Neural cell (in vitro differentiated cells): ENCODE measurements at regions not wholly inside any gene's neighbourhood (a gene's known extent, or its start where the extent isn't known, plus 50 kb on each side); places are given as distances from the start of the nearest gene placed in this dataset.

Source experiments
- H2AFZ ChIP-seq: fragments of 200-600, 300-800 bp; sonication (generic), shearing (Covaris generic); 2 replicates; pipeline ENCODE4 v1.6.0; 2014; ENCODE audit warnings: low read depth, mild to moderate bottlenecking, antibody characterized with exemption, low read length, moderate library complexity
- H3F3A ChIP-seq: fragments of 200-600 bp; shearing (Covaris generic); 2 replicates; pipeline ENCODE4 v1.6.1; 2016; ENCODE audit warnings: mild to moderate bottlenecking, moderate library complexity, mixed read lengths, antibody characterized with exemption, low read length; ENCODE audit not compliant: insufficient read depth, poor library complexity, severe bottlenecking
- H3K27ac ChIP-seq: fragments of 200-600, 300-800 bp; sonication (generic), shearing (Covaris generic); 2 replicates; pipeline ENCODE4 v1.5.1; 2014; ENCODE audit warnings: mild to moderate bottlenecking, low read length, moderate library complexity
- H3K27me3 ChIP-seq: fragments of 300-800, 200-600 bp; sonication (generic), shearing (Covaris generic); 2 replicates; pipeline ENCODE4 v1.6.0; 2014; ENCODE audit warnings: mild to moderate bottlenecking, low read depth, low read length, moderate library complexity; ENCODE audit not compliant: insufficient read depth
- H3K36me3 ChIP-seq: fragments of 300-800, 200-600 bp; sonication (generic), shearing (Covaris generic); 2 replicates; pipeline ENCODE4 v1.5.1; 2014; ENCODE audit warnings: mild to moderate bottlenecking, antibody characterized with exemption, low read length, moderate library complexity; ENCODE audit not compliant: insufficient read depth
- H3K4me2 ChIP-seq: fragments of 300-800, 200-600 bp; sonication (generic), shearing (Covaris generic); 2 replicates; pipeline ENCODE4 v1.6.0; 2014; ENCODE audit warnings: mild to moderate bottlenecking, low read length
- H3K4me3 ChIP-seq: fragments of 300-800, 200-600 bp; sonication (generic), shearing (Covaris generic); 2 replicates; pipeline ENCODE4 v1.5.1; 2014; ENCODE audit warnings: mild to moderate bottlenecking, low read length, moderate library complexity
- H3K79me2 ChIP-seq: fragments of 200-600 bp; shearing (Covaris generic); replicated peaks from 2 replicates; pipeline ENCODE4 v1.6.0; 2014; ENCODE audit warnings: mild to moderate bottlenecking, low read length, moderate library complexity; ENCODE audit not compliant: insufficient read depth
- H3K9ac ChIP-seq: fragments of 300-800, 200-600 bp; sonication (generic), shearing (Covaris generic); 2 replicates; pipeline ENCODE4 v1.6.1; 2016; ENCODE audit warnings: mild to moderate bottlenecking, low read length, mixed read lengths
- H3K9me2 ChIP-seq: fragments of 200-600 bp; shearing (Covaris generic); 2 replicates; pipeline ENCODE4 v1.6.1; 2016; ENCODE audit warnings: mild to moderate bottlenecking, low read length, mixed read lengths; ENCODE audit not compliant: insufficient read depth
- H3K9me3 ChIP-seq: fragments of 200-600, 300-800 bp; sonication (generic), shearing (Covaris generic); 2 replicates; pipeline ENCODE4 v1.6.1; 2016; ENCODE audit warnings: mild to moderate bottlenecking, mixed run types, low read length, moderate library complexity, mixed read lengths
- H4K20me1 ChIP-seq: fragments of 200-600 bp; shearing (Covaris generic); 2 replicates; pipeline ENCODE4 v1.6.1; 2016; ENCODE audit warnings: mild to moderate bottlenecking, mixed run types; ENCODE audit not compliant: insufficient read depth
- EP300 ChIP-seq: fragments of 450-650 bp; conservative IDR thresholded peaks from 2 replicates; pipeline ENCODE4 v1.6.1; 2014; ENCODE audit warnings: antibody characterized with exemption, mild to moderate bottlenecking, moderate library complexity; ENCODE audit not compliant: poor library complexity, severe bottlenecking
- EZH2 ChIP-seq: fragments of 200-600, 300-800 bp; shearing (Covaris generic), sonication (generic); IDR thresholded peaks from 2 replicates; pipeline ENCODE4 v1.6.1; 2014; ENCODE audit warnings: antibody characterized with exemption, low read length, borderline replicate concordance, mild to moderate bottlenecking; ENCODE audit not compliant: insufficient read depth, poor library complexity, severe bottlenecking
- MXI1 ChIP-seq: fragments of 450-650 bp; conservative IDR thresholded peaks from 2 replicates; pipeline ENCODE4 v1.6.1; 2014; ENCODE audit warnings: antibody characterized with exemption, mild to moderate bottlenecking; ENCODE audit not compliant: poor library complexity, severe bottlenecking
- POLR2AphosphoS5 ChIP-seq: IDR thresholded peaks from 2 replicates; pipeline ENCODE4 v1.6.1; 2012
- RAD21 ChIP-seq: fragments of 450-650 bp; conservative IDR thresholded peaks from 2 replicates; pipeline ENCODE4 v1.6.1; 2014; ENCODE audit warnings: antibody characterized with exemption, mild to moderate bottlenecking, moderate library complexity
- SMC3 ChIP-seq: fragments of 450-650 bp; conservative IDR thresholded peaks from 2 replicates; pipeline ENCODE4 v1.6.1; 2014; ENCODE audit warnings: antibody characterized with exemption, mild to moderate bottlenecking, moderate library complexity; ENCODE audit not compliant: poor library complexity
- TAF1 ChIP-seq: IDR thresholded peaks from 2 replicates; pipeline ENCODE4 v1.6.1; 2012; ENCODE audit warnings: low read depth
- TF ChIP-seq, protein P1 (sequence below): fragments of 450-650 bp; IDR thresholded peaks from 2 replicates; pipeline ENCODE4 v1.5.1; 2014; ENCODE audit warnings: antibody characterized with exemption, mild to moderate bottlenecking, moderate library complexity; ENCODE audit not compliant: poor library complexity, severe bottlenecking
- TF ChIP-seq, protein P2 (sequence below): IDR thresholded peaks from 2 replicates; pipeline ENCODE4 v1.6.1; 2012; ENCODE audit warnings: borderline replicate concordance

DNA sequence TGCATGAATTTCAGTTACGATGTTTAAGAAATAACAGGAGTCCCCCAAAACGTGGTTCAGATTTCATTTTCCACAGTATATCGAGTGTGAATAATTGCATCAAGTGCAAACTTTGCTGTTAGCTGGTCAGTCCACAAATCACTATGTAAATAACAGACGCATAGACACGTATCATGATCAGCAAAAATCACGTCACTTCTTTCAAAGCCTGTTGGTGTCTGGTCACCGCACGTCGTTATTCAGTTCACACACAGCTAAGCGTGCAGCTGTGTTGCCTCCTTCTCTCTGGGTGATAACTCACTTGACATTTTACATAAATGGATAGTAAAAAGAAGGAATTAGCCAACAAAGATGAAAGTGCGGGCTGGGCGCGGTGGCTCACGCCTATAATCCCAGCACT, 126.8 kb upstream of the MED13L start:
- H3K27ac ChIP-seq = no peak overlapping the region
- TF ChIP-seq TAF1 (no peak), POLR2AphosphoS5 (no peak), RAD21 (no peak), EZH2 (no peak), EP300 (no peak), SMC3 (no peak), MXI1 (no peak)
- TF ChIP-seq, protein P1, sequence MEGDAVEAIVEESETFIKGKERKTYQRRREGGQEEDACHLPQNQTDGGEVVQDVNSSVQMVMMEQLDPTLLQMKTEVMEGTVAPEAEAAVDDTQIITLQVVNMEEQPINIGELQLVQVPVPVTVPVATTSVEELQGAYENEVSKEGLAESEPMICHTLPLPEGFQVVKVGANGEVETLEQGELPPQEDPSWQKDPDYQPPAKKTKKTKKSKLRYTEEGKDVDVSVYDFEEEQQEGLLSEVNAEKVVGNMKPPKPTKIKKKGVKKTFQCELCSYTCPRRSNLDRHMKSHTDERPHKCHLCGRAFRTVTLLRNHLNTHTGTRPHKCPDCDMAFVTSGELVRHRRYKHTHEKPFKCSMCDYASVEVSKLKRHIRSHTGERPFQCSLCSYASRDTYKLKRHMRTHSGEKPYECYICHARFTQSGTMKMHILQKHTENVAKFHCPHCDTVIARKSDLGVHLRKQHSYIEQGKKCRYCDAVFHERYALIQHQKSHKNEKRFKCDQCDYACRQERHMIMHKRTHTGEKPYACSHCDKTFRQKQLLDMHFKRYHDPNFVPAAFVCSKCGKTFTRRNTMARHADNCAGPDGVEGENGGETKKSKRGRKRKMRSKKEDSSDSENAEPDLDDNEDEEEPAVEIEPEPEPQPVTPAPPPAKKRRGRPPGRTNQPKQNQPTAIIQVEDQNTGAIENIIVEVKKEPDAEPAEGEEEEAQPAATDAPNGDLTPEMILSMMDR = no peak
- TF ChIP-seq, protein P2, sequence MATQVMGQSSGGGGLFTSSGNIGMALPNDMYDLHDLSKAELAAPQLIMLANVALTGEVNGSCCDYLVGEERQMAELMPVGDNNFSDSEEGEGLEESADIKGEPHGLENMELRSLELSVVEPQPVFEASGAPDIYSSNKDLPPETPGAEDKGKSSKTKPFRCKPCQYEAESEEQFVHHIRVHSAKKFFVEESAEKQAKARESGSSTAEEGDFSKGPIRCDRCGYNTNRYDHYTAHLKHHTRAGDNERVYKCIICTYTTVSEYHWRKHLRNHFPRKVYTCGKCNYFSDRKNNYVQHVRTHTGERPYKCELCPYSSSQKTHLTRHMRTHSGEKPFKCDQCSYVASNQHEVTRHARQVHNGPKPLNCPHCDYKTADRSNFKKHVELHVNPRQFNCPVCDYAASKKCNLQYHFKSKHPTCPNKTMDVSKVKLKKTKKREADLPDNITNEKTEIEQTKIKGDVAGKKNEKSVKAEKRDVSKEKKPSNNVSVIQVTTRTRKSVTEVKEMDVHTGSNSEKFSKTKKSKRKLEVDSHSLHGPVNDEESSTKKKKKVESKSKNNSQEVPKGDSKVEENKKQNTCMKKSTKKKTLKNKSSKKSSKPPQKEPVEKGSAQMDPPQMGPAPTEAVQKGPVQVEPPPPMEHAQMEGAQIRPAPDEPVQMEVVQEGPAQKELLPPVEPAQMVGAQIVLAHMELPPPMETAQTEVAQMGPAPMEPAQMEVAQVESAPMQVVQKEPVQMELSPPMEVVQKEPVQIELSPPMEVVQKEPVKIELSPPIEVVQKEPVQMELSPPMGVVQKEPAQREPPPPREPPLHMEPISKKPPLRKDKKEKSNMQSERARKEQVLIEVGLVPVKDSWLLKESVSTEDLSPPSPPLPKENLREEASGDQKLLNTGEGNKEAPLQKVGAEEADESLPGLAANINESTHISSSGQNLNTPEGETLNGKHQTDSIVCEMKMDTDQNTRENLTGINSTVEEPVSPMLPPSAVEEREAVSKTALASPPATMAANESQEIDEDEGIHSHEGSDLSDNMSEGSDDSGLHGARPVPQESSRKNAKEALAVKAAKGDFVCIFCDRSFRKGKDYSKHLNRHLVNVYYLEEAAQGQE = no peak
- no peak overlapping the region for H3K4me2 ChIP-seq
- no peak overlapping the region for H3K9ac ChIP-seq
- H3K9me2 ChIP-seq = no peaks in the 10 kb centered on the region
- H2AFZ ChIP-seq = no peak overlapping the region
- H4K20me1 ChIP-seq = no peaks in the 10 kb centered on the region
- H3K36me3 ChIP-seq = no peaks in the 10 kb centered on the region
- no peaks in the 10 kb centered on the region for H3K27me3 ChIP-seq
- H3F3A ChIP-seq = no peaks in the 10 kb centered on the region
- no peak overlapping the region for H3K4me3 ChIP-seq
- no peaks in the 10 kb centered on the region for H3K79me2 ChIP-seq
- H3K9me3 ChIP-seq = no peaks in the 10 kb centered on the region

DNA sequence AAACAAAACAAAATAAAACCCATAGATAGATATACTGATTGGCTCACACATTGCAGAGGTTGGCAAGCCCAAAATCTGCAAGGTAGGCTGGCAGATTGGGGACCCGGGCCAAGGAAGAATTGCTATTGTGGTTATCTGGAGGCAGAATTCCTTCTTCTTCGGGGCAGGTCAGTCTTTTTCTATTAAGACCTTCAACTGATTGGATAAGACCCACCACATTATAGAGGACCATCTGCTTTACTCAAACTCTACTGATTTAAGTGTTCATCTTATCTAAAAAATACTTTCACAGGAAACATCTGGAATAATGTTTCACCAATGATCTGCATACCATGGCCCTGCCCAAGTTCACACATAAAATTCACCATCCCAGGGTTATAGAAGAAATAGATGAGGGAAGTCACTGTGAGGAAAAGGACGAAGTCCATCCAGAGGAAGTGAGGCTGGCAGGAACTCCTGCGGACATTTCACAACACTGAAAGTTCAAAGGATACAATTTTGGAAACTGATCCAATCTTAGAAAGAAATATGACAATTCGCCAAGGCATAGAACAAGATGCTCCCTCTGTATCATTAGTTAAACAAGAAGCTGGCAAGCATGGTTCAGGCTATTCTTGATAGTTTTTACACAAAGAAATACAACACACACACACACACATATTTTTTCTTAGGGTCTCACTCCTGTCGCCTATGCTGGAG, 127.6 kb upstream of the MED13L start:
- H2AFZ ChIP-seq = no peak overlapping the region
- no peak overlapping the region for H3K9ac ChIP-seq
- no peaks in the 10 kb centered on the region for H3K9me3 ChIP-seq
- H3K4me3 ChIP-seq = no peak overlapping the region
- no peaks in the 10 kb centered on the region for H4K20me1 ChIP-seq
- H3K9me2 ChIP-seq = no peaks in the 10 kb centered on the region
- no peak overlapping the region for H3K4me2 ChIP-seq
- no peaks in the 10 kb centered on the region for H3K27me3 ChIP-seq
- no peaks in the 10 kb centered on the region for H3K36me3 ChIP-seq
- no peaks in the 10 kb centered on the region for H3K79me2 ChIP-seq
- TF ChIP-seq POLR2AphosphoS5 (no peak), EZH2 (no peak), RAD21 (no peak), MXI1 (no peak), SMC3 (no peak), EP300 (no peak)
- TF ChIP-seq, protein P1 = no peak
- no peak overlapping the region for H3K27ac ChIP-seq
- H3F3A ChIP-seq = no peaks in the 10 kb centered on the region
